Vagina (tissue), 2 donors: ENCODE measurements at regions not wholly inside any gene's neighbourhood (a gene's known extent, or its start where the extent isn't known, plus 50 kb on each side); places are given as distances from the start of the nearest gene placed in this dataset.

Source experiments
- POLR2A ChIP-seq, 2 donors: fragments of 450-650 bp; IDR thresholded peaks; one replicate each; pipeline ENCODE4 v1.6.1; 2017; ENCODE audit warnings: antibody characterized with exemption in 2 of 2, mild to moderate bottlenecking in 2 of 2, moderate library complexity in 2 of 2
- TF ChIP-seq, protein P1 (sequence below), 3 experiments: fragments of 450-650 bp in 2 of 3; fragments of 200-600 bp in 1 of 3; sonication (generic) in 1 of 3; IDR thresholded peaks; one replicate each; pipeline ENCODE4 v1.5.1; 2017 to 2019; ENCODE audit warnings: antibody characterized with exemption in 3 of 3, mild to moderate bottlenecking in 2 of 3, moderate library complexity in 2 of 3

GRCh38 chr4:31390849-31391248, 670.7 kb downstream of the PCDH7 start:
- TF ChIP-seq POLR2A (IDR thresholded peaks at IDR 0.05), result no peak
- TF ChIP-seq, protein P1, sequence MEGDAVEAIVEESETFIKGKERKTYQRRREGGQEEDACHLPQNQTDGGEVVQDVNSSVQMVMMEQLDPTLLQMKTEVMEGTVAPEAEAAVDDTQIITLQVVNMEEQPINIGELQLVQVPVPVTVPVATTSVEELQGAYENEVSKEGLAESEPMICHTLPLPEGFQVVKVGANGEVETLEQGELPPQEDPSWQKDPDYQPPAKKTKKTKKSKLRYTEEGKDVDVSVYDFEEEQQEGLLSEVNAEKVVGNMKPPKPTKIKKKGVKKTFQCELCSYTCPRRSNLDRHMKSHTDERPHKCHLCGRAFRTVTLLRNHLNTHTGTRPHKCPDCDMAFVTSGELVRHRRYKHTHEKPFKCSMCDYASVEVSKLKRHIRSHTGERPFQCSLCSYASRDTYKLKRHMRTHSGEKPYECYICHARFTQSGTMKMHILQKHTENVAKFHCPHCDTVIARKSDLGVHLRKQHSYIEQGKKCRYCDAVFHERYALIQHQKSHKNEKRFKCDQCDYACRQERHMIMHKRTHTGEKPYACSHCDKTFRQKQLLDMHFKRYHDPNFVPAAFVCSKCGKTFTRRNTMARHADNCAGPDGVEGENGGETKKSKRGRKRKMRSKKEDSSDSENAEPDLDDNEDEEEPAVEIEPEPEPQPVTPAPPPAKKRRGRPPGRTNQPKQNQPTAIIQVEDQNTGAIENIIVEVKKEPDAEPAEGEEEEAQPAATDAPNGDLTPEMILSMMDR (IDR thresholded peaks at IDR 0.05), result no peak
